Cardiac fibroblast (primary cell): ENCODE measurements at regions not wholly inside any gene's neighbourhood (a gene's known extent, or its start where the extent isn't known, plus 50 kb on each side); places are given as distances from the start of the nearest gene placed in this dataset.
"Not testable (repeated sequence)": the region's sequence is repeated elsewhere in the genome, so short reads cannot be mapped to it uniquely, and the experiment has no call there.

Experiments used
- DNase-seq, 2 donors: peaks; one replicate each; pipeline versions ENCODE4 v3.0.0 to v3.0.0-alpha.2; 2010; ENCODE audit warnings: low read depth in 2 of 2
- H3K4me3 ChIP-seq, 2 donors: replicated peaks in 1 of 2; 1 replicate in 1 of 2; 2 replicates in 1 of 2; pipeline ENCODE4 v1.5.1; 2011; ENCODE audit warnings: low read depth in 2 of 2, low read length in 2 of 2, mild to moderate bottlenecking in 2 of 2, moderate library complexity in 1 of 2
- CTCF ChIP-seq: IDR thresholded peaks from one replicate; pipeline ENCODE4 v1.5.1; 2011; ENCODE audit warnings: low read depth, mild to moderate bottlenecking, low read length, inconsistent platforms

GRCh38 chr4:26017531-26017930, 103.5 kb downstream of the SMIM20 start:
- no peak for TF ChIP-seq CTCF
- no peak overlapping the region for H3K4me3 ChIP-seq
- no peak for DNase-seq

GRCh38 chr4:26017961-26018700, 104.1 kb downstream of the SMIM20 start:
- not testable (repeated sequence) for H3K4me3 ChIP-seq, DNase-seq

GRCh38 chr4:26020083-26020668, 106.2 kb downstream of the SMIM20 start:
- peak; percentile 2 for TF ChIP-seq CTCF
- peak; percentile 73 to 95 for DNase-seq
- no peak overlapping the region for H3K4me3 ChIP-seq

GRCh38 chr4:26020881-26021280, 106.9 kb downstream of the SMIM20 start:
- DNase-seq, result peak; percentile 32 to 75
- no peak for TF ChIP-seq CTCF
- H3K4me3 ChIP-seq, result no peak overlapping the region

GRCh38 chr4:26021417-26022345, 107.7 kb downstream of the SMIM20 start:
- peak; percentile 48 to 49 for DNase-seq
- H3K4me3 ChIP-seq, result no peak overlapping the region
- no peak for TF ChIP-seq CTCF

GRCh38 chr4:26022346-26023202, 108.6 kb downstream of the SMIM20 start:
- no peak for TF ChIP-seq CTCF
- no peak overlapping the region for H3K4me3 ChIP-seq
- peak in 1 of 2 donors; percentile 88 for DNase-seq
